Osteoblast (primary cell): ENCODE measurements at regions not wholly inside any gene's neighbourhood (a gene's known extent, or its start where the extent isn't known, plus 50 kb on each side); places are given as distances from the start of the nearest gene placed in this dataset.

ENCODE experiments used
- DNase-seq: peaks from one replicate; pipeline ENCODE4 v3.0.0; 2011; ENCODE audit warnings: low spot score, mixed read lengths; ENCODE audit not compliant: insufficient read length; ENCODE audit errors: missing footprints
- H2AFZ ChIP-seq: 2 replicates; pipeline ENCODE4 v1.6.0; 2011; ENCODE audit warnings: mild to moderate bottlenecking, low read length
- H3K27ac ChIP-seq: 2 replicates; pipeline ENCODE4 v1.5.1; 2011; ENCODE audit warnings: mild to moderate bottlenecking, low read depth, low read length, moderate library complexity
- H3K27me3 ChIP-seq: 2 replicates; pipeline ENCODE4 v1.6.0; 2012; ENCODE audit warnings: mild to moderate bottlenecking, control low read depth, inconsistent platforms, low read length, moderate library complexity; ENCODE audit not compliant: insufficient read depth
- H3K36me3 ChIP-seq: 2 replicates; pipeline ENCODE4 v1.5.1; 2011; ENCODE audit warnings: mild to moderate bottlenecking, low read length, control low read depth, moderate library complexity; ENCODE audit not compliant: insufficient read depth
- H3K4me1 ChIP-seq: 2 replicates; pipeline ENCODE4 v1.5.1; 2011; ENCODE audit warnings: mild to moderate bottlenecking, low read length, control low read depth, moderate library complexity; ENCODE audit not compliant: insufficient read depth
- H3K4me2 ChIP-seq: 2 replicates; pipeline ENCODE4 v1.6.0; 2011; ENCODE audit warnings: mild to moderate bottlenecking, low read length; ENCODE audit not compliant: insufficient read depth
- H3K4me3 ChIP-seq: fragments of 200-600 bp; sonication (generic); 3 replicates; pipeline ENCODE4 v1.5.1; 2012; ENCODE audit warnings: mild to moderate bottlenecking, low read length, inconsistent platforms; ENCODE audit not compliant: insufficient read depth
- H3K79me2 ChIP-seq: 2 replicates; pipeline ENCODE4 v1.6.0; 2012; ENCODE audit warnings: mild to moderate bottlenecking, low read length, control low read depth, inconsistent platforms; ENCODE audit not compliant: insufficient read depth
- H3K9me3 ChIP-seq: 2 replicates; pipeline ENCODE4 v1.5.1; 2011; ENCODE audit warnings: low read depth, low read length, control low read depth
- H4K20me1 ChIP-seq: 2 replicates; pipeline ENCODE4 v1.6.0; 2012; ENCODE audit warnings: mild to moderate bottlenecking, low read length, control low read depth; ENCODE audit not compliant: insufficient read depth
- CTCF ChIP-seq: IDR thresholded peaks from 2 replicates; pipeline ENCODE4 v1.5.1; 2011; ENCODE audit warnings: mild to moderate bottlenecking, low read depth, low read length, moderate library complexity; ENCODE audit errors: extremely low read depth

- H3K79me2 ChIP-seq: no peaks in the 10 kb centered on the region
- no peaks in the 10 kb centered on the region for H3K27me3 ChIP-seq
- no peak for TF ChIP-seq CTCF
- no peak overlapping the region for H3K4me2 ChIP-seq
- H3K9me3 ChIP-seq: no peaks in the 10 kb centered on the region
- H4K20me1 ChIP-seq: no peaks in the 10 kb centered on the region
- DNase-seq: no peak
- H3K36me3 ChIP-seq: no peaks in the 10 kb centered on the region
- H2AFZ ChIP-seq: no peak overlapping the region
- H3K27ac ChIP-seq: no peak overlapping the region
- no peaks in the 10 kb centered on the region for H3K4me1 ChIP-seq
- no peak overlapping the region for H3K4me3 ChIP-seq
Observed at GRCh38 chr6:87858440-87858839, 156.4 kb upstream of the AKIRIN2 start.

GRCh38 chr6:87851674-87852299, 149.8 kb upstream of the AKIRIN2 start:
- Histone ChIP-seq H4K20me1 (no peaks in the 10 kb centered on the region), H3K27me3 (peaks cover 17% of the 10 kb centered on the region), H2AFZ (no peak overlapping the region), H3K27ac (no peak overlapping the region), H3K9me3 (no peaks in the 10 kb centered on the region), H3K79me2 (no peaks in the 10 kb centered on the region), H3K4me3 (no peak overlapping the region), H3K4me1 (no peaks in the 10 kb centered on the region), H3K4me2 (no peak overlapping the region), H3K36me3 (no peaks in the 10 kb centered on the region)
- DNase-seq: no peak
- no peak for TF ChIP-seq CTCF

- no peak overlapping the region for H3K4me3 ChIP-seq
- H2AFZ ChIP-seq: no peak overlapping the region
- no peaks in the 10 kb centered on the region for H3K79me2 ChIP-seq
- H3K4me1 ChIP-seq: no peaks in the 10 kb centered on the region
- no peak overlapping the region for H3K4me2 ChIP-seq
- DNase-seq: no peak
- no peaks in the 10 kb centered on the region for H4K20me1 ChIP-seq
- H3K27ac ChIP-seq: no peak overlapping the region
- no peaks in the 10 kb centered on the region for H3K9me3 ChIP-seq
- H3K36me3 ChIP-seq: no peaks in the 10 kb centered on the region
- H3K27me3 ChIP-seq: peaks cover 17% of the 10 kb centered on the region
- no peak for TF ChIP-seq CTCF
Observed at GRCh38 chr6:87848616-87849015, 146.6 kb upstream of the AKIRIN2 start.

GRCh38 chr6:87847830-87848210, 145.8 kb upstream of the AKIRIN2 start:
- no peak for TF ChIP-seq CTCF
- H3K36me3 ChIP-seq: no peaks in the 10 kb centered on the region
- no peak overlapping the region for H3K4me2 ChIP-seq
- no peak overlapping the region for H2AFZ ChIP-seq
- no peak for DNase-seq
- no peak overlapping the region for H3K4me3 ChIP-seq
- H4K20me1 ChIP-seq: no peaks in the 10 kb centered on the region
- peaks cover 17% of the 10 kb centered on the region for H3K27me3 ChIP-seq
- H3K27ac ChIP-seq: no peak overlapping the region
- H3K4me1 ChIP-seq: no peaks in the 10 kb centered on the region
- no peaks in the 10 kb centered on the region for H3K79me2 ChIP-seq
- H3K9me3 ChIP-seq: no peaks in the 10 kb centered on the region
